HL-60 (cell line): ENCODE measurements at regions not wholly inside any gene's neighbourhood (a gene's known extent, or its start where the extent isn't known, plus 50 kb on each side); places are given as distances from the start of the nearest gene placed in this dataset.

Experiments used
- DNase-seq, 2 experiments: peaks; one replicate each; pipeline ENCODE4 v3.0.0-alpha.2; 2010 to 2020; ENCODE audit warnings: low read depth in 1 of 2, low spot score in 1 of 2
- H3K27ac ChIP-seq: fragments of 250-450 bp; sonication (Bioruptor Pico); replicated peaks from 2 replicates; pipeline ENCODE4 v1.5.1; 2020; ENCODE audit warnings: mild to moderate bottlenecking, moderate library complexity
- H3K27me3 ChIP-seq: fragments of 250-450 bp; sonication (Bioruptor Pico); 2 replicates; pipeline ENCODE4 v1.5.1; 2021; ENCODE audit warnings: mild to moderate bottlenecking, moderate library complexity; ENCODE audit not compliant: insufficient read depth, poor library complexity, severe bottlenecking
- H3K4me3 ChIP-seq: replicated peaks from 2 replicates; pipeline ENCODE4 v1.5.1; 2011; ENCODE audit warnings: mild to moderate bottlenecking, control low read depth, low read length; ENCODE audit not compliant: insufficient read depth
- GABPA ChIP-seq: IDR thresholded peaks from 2 replicates; pipeline ENCODE4 v1.6.1; 2012; ENCODE audit warnings: low read depth
- POLR2AphosphoS5 ChIP-seq: IDR thresholded peaks from 2 replicates; pipeline ENCODE4 v1.6.1; 2012; ENCODE audit warnings: low read depth
- SPI1 ChIP-seq: IDR thresholded peaks from 2 replicates; pipeline ENCODE4 v1.6.1; 2012; ENCODE audit warnings: low read depth, mild to moderate bottlenecking, borderline replicate concordance
- TF ChIP-seq, protein P1 (sequence below): IDR thresholded peaks from one replicate; pipeline ENCODE4 v1.5.1; 2011; ENCODE audit warnings: low read length, control low read depth, inconsistent platforms; ENCODE audit not compliant: insufficient read depth
- TF ChIP-seq, protein P2 (sequence below): IDR thresholded peaks from 2 replicates; pipeline ENCODE4 v1.6.1; 2012; ENCODE audit warnings: low read depth; ENCODE audit not compliant: insufficient replicate concordance

DNA sequence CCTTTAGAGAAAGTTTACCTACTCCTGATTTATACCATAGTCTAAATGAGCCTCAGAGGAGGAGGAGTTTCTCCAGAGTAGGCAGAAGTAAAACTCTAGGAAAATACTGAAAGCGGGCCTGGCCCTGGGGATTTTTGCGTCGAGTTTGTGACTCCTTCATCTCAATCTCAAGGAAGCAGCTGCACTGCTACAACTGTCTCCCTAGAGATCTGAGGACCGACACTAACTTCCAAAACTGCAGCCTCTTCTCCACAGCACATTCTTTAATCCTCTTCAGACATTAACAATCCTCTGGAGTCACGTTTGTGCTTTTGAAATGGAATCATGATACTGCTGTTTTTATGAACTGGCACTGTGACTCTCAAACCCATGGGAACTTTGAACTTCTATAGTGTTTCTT lies 281.4 kb downstream of the KCNS3 start:
- Histone ChIP-seq H3K27ac (no peak overlapping the region), H3K4me3 (no peak overlapping the region), H3K27me3 (no peaks in the 10 kb centered on the region)
- TF ChIP-seq SPI1 (no peak), GABPA (no peak), POLR2AphosphoS5 (no peak)
- no peak for DNase-seq

DNA sequence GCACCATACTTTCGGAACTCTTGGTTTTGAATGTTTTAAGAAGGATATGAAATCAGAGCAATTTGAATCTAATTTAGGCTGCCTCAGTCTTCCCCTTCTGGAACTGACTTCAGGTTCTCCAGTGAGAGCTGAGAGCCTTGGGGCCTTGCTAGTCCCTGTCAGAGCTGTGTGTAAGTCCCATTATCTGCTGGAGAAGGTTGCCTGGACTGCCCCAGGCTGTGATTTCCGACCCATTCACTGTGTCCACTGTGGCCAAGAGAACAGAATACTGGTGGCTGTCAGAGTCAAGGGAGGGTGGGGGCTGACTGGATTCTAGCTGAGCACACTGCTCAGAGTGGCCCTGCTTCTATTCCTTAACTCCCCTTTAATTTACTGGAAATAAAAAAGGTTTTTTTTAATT lies 278.0 kb downstream of the KCNS3 start:
- DNase-seq = no peak
- TF ChIP-seq GABPA (no peak), SPI1 (no peak), POLR2AphosphoS5 (no peak)
- TF ChIP-seq, protein P1, sequence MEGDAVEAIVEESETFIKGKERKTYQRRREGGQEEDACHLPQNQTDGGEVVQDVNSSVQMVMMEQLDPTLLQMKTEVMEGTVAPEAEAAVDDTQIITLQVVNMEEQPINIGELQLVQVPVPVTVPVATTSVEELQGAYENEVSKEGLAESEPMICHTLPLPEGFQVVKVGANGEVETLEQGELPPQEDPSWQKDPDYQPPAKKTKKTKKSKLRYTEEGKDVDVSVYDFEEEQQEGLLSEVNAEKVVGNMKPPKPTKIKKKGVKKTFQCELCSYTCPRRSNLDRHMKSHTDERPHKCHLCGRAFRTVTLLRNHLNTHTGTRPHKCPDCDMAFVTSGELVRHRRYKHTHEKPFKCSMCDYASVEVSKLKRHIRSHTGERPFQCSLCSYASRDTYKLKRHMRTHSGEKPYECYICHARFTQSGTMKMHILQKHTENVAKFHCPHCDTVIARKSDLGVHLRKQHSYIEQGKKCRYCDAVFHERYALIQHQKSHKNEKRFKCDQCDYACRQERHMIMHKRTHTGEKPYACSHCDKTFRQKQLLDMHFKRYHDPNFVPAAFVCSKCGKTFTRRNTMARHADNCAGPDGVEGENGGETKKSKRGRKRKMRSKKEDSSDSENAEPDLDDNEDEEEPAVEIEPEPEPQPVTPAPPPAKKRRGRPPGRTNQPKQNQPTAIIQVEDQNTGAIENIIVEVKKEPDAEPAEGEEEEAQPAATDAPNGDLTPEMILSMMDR = no peak
- TF ChIP-seq, protein P2, sequence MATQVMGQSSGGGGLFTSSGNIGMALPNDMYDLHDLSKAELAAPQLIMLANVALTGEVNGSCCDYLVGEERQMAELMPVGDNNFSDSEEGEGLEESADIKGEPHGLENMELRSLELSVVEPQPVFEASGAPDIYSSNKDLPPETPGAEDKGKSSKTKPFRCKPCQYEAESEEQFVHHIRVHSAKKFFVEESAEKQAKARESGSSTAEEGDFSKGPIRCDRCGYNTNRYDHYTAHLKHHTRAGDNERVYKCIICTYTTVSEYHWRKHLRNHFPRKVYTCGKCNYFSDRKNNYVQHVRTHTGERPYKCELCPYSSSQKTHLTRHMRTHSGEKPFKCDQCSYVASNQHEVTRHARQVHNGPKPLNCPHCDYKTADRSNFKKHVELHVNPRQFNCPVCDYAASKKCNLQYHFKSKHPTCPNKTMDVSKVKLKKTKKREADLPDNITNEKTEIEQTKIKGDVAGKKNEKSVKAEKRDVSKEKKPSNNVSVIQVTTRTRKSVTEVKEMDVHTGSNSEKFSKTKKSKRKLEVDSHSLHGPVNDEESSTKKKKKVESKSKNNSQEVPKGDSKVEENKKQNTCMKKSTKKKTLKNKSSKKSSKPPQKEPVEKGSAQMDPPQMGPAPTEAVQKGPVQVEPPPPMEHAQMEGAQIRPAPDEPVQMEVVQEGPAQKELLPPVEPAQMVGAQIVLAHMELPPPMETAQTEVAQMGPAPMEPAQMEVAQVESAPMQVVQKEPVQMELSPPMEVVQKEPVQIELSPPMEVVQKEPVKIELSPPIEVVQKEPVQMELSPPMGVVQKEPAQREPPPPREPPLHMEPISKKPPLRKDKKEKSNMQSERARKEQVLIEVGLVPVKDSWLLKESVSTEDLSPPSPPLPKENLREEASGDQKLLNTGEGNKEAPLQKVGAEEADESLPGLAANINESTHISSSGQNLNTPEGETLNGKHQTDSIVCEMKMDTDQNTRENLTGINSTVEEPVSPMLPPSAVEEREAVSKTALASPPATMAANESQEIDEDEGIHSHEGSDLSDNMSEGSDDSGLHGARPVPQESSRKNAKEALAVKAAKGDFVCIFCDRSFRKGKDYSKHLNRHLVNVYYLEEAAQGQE = no peak
- H3K4me3 ChIP-seq = no peak overlapping the region
- H3K27me3 ChIP-seq = no peaks in the 10 kb centered on the region
- no peak overlapping the region for H3K27ac ChIP-seq

DNA sequence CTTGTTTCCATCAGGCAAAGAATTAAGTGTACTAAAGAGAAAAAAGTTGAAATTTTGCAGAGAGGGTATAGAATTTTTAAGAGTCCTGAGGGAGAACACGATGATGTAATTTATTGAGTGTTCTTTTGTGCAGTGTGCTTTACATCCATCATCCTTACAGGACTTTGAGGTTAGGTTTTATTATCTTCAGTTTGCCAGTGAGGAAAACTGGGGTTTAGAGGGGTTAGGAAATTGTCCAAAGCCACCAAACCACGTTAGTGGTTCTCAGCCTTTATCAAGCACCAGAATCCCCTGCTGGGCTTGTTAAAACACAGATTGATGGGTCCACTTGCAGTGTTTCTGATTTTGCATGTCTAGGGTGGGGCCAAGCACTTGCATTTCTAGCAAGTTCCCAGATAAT lies 277.5 kb downstream of the KCNS3 start:
- Histone ChIP-seq H3K4me3 (no peak overlapping the region), H3K27me3 (no peaks in the 10 kb centered on the region), H3K27ac (no peak overlapping the region)
- TF ChIP-seq SPI1 (no peak), GABPA (no peak)
- DNase-seq = no peak

DNA sequence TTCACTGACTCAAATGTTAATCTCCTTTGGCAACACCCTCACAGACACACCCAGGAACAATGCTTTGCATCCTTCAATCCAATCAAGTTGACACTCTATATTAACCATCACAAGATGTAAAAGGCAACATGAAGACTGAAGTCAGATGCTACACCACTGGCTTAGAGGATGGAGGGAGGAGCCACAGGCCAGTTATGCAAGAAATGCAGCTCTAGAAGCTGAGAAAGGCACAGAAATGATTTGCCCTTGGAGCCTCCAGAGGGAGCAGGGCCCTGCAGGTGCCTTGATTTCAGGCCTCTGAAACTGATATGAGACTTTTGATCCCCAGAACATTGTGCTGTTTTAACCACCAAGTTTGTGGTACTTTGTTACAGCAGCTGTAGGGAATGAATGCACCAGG lies 276.3 kb downstream of the KCNS3 start:
- Histone ChIP-seq H3K27ac (no peak overlapping the region), H3K4me3 (no peak overlapping the region), H3K27me3 (no peaks in the 10 kb centered on the region)
- no peak for DNase-seq
- TF ChIP-seq GABPA = no peak
- no peak for TF ChIP-seq POLR2AphosphoS5
- TF ChIP-seq, protein P1 = no peak
- TF ChIP-seq SPI1 = no peak

DNA sequence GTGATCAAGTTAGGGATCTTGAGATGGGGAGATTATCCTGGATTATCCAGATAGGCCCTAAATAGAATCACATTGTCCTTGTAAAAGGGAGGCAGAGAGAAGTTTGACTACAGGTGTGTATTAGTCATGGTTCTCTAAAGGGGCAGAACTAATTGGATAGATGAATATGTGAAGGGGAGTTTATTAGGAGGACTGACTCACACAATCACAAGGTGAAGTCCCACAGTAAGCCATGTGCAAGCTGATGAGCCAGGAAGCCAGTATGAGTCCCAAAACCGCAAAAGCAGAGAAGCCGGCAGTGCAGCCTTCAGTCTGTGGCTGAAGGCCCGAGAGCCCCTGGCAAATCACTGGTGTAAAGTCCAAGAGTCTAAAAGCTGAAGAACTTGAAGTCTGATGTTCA lies 275.8 kb downstream of the KCNS3 start:
- no peak overlapping the region for H3K27ac ChIP-seq
- H3K4me3 ChIP-seq = no peak overlapping the region
- DNase-seq = no peak
- TF ChIP-seq POLR2AphosphoS5 = no peak
- no peaks in the 10 kb centered on the region for H3K27me3 ChIP-seq

DNA sequence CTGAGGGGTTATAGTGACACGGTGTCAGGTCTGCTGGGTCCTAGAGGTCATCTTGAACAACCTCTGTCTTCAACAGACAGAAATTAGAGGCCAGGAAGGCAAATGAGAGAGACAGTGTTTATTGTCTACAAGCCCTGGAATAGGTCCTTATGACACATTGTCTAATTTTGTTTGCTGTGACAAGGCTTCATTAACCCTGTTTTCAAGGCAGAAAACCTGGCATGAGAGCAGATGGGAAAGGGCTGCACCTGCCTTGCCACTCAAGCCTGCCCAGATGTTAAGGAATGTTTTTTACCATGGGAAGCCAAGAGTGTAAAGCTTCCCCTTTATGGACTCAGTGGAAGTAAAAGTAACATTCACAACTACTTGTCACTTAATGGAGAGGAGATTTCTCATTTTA lies 275.3 kb downstream of the KCNS3 start:
- Histone ChIP-seq H3K27me3 (no peaks in the 10 kb centered on the region), H3K4me3 (no peak overlapping the region), H3K27ac (no peak overlapping the region)
- no peak for DNase-seq
- TF ChIP-seq, protein P2 = no peak
- TF ChIP-seq SPI1 (no peak), POLR2AphosphoS5 (no peak), GABPA (no peak)
- TF ChIP-seq, protein P1 = no peak
